ENCODE measurements at regions not wholly inside any gene's neighbourhood (a gene's known extent, or its start where the extent isn't known, plus 50 kb on each side); places are given as distances from the start of the nearest gene placed in this dataset.

DNA sequence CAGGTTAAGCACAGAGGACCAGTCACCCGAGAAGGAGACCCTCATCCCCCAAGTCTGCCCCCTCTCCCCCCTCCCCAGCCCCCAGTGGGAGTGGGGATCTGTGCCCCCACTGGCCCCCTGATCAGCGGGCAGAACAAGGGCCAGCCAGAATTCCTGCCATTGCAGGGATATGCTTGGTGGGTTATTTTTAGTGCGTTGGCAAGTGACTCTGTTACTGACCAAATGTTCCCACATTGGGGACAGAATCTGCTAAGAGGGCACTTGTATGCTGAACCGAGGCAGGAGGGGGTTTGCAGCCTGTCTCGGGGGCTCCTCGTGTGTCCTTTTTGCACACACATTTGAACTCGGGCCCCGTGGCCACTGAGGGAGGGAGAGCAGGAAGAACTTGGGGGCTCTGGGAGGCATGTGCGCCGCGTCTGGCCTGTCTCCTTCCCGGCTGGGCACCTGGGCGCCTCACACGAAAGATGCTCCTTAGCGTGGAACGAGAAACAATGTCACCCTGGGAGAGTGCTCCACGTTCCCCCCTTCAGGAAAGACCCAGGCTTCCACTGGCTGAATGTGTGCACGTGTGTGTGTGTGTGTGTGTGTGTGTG lies 66.4 kb upstream of the CASZ1 start:
- TF ChIP-seq GATA3 (IDR thresholded peaks at IDR 0.05; ENCODE audit: low read depth, low read length) (no peak), GATA2 (IDR thresholded peaks at IDR 0.05; ENCODE audit: low read depth, low read length) (no peak)

DNA sequence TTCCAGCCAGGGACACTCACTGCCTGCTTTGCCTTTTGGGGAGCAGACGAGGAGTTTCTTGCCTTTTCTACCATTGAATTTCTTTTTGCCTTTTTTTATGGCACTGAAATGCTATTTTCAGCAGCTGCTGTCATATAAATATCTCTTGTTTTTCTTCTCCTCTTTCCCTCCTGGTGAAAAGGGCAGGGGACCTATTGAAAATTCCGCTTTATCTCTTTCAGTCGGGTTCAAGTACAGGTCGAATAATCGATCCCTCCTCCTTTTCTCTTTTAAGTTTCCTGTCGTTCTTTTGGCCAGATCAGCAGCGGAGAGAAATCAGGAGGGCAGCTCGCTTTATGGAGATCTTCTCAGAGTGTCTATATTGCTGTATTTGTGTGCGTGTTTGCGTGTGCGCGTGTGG lies 67.4 kb upstream of the CASZ1 start:
- TF ChIP-seq GATA2 (IDR thresholded peaks at IDR 0.05; ENCODE audit: low read depth, low read length) (no peak), GATA3 (IDR thresholded peaks at IDR 0.05; ENCODE audit: low read depth, low read length) (no peak)

DNA sequence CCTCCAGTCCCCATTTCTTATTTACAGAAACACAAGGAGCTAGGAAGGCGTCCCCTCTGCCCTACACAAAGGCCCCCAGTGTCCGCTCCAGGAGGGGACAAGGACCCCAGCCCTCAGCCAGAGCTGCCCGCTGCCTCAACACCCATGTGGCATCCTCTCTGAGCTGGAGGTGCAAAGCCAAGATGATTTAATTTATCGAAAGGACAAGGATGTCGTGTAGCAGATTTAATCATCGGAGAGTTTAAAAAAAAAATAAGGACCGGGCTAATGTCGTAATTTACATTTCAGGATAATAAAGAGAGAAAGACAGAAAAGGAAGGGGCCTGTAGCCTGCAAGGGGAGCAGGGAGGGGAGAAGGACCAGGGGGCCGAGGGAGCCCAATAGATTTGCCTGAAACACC lies 68.3 kb upstream of the CASZ1 start:
- TF ChIP-seq GATA2 (IDR thresholded peaks at IDR 0.05; ENCODE audit: low read depth, low read length) = no peak
- TF ChIP-seq GATA3 (IDR thresholded peaks at IDR 0.05; ENCODE audit: low read depth, low read length) = no peak

DNA sequence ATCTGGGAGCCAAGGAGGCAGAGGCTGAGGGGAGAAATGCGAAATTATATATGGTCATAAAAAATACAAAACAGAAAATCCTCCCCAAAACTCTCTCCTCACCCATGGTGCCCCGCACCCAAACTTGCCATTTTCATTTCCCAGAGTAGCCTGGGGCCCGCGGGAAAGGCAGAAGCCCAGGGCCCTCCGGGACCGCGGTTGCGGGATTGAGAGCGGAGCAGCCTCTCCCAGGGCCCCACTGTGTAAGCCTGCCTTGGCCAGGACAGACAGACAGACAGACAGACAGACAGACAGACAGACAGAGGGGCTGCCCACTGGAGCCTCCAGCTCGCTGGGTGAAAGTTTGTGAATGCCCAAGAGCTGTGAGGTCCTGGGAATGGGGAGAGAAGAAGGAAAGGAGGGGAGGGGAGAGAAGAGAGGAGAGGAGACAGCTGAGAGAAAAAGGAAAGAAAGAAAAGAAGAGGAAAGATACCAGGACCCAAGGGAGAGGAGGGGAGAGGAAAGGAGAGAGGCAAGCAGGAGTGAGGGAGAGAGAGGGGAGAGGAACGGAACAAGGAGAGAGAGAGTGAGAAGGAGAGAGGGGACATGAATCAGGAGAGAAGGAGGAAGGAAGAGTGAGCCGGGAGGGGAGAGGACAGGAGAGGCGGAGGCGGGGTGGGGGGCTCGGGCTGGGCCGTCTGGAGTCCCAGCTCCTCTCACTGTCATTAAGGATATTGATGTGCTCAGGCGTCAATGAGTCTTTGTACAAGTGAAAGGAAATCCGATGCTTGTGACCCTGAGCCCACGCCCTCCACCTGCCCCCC lies 69.3 kb upstream of the CASZ1 start:
- TF ChIP-seq GATA2 (IDR thresholded peaks at IDR 0.05; ENCODE audit: low read depth, low read length) (no peak), GATA3 (IDR thresholded peaks at IDR 0.05; ENCODE audit: low read depth, low read length) (no peak)

DNA sequence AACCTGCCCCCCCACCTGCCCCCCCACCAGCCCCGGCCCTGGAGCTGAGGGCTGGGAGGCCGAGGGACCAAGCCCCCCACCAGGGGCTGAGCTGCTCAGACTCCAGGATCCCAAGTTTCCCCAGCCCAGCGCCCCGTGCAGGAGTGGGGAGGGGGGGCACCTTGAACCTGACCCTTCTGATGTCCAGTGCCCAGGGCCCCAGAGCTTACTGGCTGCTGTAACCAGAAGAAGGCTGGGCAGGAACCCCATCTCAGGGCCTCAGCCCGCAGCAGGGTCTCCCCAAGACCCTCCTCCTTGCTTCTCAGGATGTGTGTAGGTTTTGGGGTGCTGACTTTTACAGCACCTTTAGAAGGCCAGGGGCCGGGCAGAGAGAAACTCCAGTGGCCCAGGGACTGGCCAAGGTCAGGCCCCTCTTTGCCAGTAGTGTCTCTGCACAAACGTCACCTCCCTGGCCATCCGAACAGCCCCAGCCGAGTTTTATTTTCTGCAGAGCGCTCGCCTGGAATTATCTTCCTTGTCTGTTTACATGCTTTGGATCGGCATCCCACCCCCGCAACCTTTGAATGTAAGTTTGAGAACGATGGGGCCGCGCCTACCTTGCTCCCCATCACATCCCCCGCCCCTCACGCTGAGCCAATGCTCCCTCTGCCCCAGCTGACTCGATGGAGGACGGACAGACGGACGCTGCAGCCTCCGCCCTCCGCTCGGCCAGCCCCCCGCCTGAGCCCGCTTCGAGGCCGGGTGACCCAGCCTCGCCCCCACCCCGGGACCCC lies 70.1 kb upstream of the CASZ1 start:
- TF ChIP-seq GATA3 (IDR thresholded peaks at IDR 0.05; ENCODE audit: low read depth, low read length) = no peak
- TF ChIP-seq GATA2 (IDR thresholded peaks at IDR 0.05; ENCODE audit: low read depth, low read length) = no peak

DNA sequence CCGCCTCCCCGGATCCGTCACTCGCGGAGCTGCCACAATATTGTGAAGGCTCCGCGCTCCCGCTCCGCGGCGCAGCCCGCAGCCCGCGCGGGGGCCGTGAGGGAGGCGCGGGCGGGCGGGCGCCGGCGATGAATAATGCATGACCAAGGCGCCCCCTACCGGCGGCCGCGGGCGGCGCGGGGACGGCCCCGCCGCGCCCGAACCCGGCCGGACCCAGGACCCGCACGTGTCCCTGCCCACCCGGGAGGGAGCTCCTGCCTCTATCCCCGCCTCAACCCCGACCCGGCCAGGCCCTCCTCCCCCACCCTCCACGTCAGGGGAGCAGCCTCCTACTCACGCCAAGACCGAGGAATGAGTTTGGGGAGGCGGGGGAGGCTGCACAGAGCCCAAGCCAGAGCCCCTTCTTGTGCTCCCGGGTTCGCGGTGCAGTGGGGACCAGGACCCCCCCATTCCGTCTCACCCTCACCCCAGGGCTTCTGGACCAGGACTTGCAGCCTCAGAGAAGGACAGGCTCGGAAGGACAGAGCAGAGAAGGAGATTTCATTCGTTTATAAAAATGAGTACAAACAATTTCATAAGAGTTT lies 70.8 kb upstream of the CASZ1 start:
- TF ChIP-seq GATA3 (IDR thresholded peaks at IDR 0.05; ENCODE audit: low read depth, low read length) (no peak), GATA2 (IDR thresholded peaks at IDR 0.05; ENCODE audit: low read depth, low read length) (no peak)

DNA sequence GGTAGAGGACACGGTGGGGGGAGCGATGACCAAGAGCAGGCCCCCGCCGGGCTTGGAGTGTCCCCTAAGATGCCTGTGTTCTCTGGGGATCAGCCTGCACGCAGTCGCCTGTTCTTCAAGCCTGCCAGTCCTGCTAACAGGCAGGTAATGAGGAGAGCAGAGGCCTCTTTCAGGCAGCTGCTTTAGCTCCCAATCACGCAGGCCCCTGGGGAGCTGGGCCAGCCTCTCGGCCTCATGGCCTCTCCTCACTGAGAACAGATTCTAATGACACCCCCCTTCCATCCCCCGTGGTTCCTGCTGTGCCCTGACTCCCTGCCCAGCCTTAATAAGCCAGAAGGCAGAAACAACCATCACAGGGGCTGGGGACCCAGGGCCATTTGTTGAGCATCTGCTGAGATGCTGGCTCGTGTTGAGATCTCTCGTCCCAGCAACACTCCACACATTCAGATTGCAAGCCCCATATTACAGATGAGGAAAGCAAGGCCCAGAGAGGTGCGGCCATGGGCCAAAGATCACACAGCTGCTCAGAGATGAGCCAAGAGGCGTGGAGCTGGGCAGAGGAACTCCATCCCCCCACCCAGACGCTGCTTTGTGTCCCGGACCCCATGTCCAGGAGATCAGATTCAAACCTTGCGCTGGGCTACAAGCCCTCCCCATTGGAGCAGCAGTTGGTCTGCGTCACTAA lies 71.6 kb upstream of the CASZ1 start:
- TF ChIP-seq GATA2 (IDR thresholded peaks at IDR 0.05; ENCODE audit: low read depth, low read length) = no peak
- no peak for TF ChIP-seq GATA3 (IDR thresholded peaks at IDR 0.05; ENCODE audit: low read depth, low read length)

DNA sequence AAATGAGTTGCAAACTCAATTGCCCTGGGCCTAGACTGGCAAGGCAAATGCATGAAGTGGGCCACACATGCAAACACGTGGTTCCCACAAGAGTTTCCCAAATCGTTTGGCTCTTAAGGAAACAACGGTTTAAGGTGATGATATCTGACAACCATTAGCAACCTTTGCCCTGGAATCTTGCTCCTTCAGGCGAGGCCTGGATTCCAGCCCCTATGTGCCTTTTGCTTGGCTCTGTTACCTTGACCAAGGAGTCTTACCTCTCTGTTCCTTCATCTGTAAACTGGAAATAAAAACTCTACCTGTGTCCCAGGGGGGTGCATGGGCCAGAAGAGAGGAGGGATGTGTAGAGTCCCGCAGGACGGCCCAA lies 72.1 kb upstream of the CASZ1 start:
- TF ChIP-seq GATA3 (IDR thresholded peaks at IDR 0.05; ENCODE audit: low read depth, low read length) = no peak
- no peak for TF ChIP-seq GATA2 (IDR thresholded peaks at IDR 0.05; ENCODE audit: low read depth, low read length)

DNA sequence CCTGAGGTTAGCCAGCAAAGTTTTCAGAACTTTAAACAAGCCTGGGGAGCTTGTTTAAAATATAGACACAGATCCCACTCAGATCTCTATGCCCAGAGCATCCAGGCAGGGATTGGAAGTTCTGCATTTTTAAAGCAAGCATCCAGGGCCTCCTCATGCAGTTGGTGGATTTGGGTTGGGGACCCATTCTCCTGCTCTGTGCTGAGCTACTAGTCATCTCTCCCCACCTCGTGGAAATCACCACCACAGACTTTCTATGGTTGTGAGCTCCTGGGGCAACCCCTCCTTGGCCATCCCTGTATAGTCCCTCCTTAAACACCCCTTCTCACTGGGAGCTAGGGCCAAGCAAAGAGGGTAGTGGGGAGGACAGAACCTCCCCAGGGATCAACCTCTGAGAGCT lies 73.5 kb upstream of the CASZ1 start:
- no peak for TF ChIP-seq GATA2 (IDR thresholded peaks at IDR 0.05; ENCODE audit: low read depth, low read length)
- TF ChIP-seq GATA3 (IDR thresholded peaks at IDR 0.05; ENCODE audit: low read depth, low read length) = no peak

DNA sequence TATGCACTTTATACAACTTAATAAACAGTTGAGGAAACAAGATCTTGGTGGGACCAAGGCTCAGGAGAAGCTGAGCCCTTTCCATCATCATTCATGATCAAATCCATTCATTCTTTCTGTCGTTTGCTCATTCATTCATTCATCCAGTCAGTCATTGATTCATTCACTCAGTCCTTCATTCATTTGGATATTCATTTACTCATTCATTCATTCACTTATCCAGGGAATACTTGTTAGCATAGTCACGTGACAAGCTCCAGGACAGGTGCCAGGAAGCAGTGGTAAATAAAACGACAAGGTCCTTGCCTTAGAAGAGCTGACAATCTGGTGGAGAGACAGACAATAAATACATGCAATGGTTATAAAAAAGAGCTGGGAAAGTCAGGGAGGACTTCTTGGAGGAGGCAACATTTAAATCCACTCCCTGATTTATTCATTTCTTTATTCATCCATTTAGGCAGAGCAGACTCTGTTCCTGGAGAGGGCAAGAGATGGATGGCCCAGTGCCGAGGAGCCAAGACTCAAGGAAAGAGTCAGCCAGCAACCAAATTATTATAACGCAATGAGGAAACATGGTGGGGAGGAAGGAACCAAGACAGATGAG lies 74.1 kb upstream of the CASZ1 start:
- TF ChIP-seq GATA3 (IDR thresholded peaks at IDR 0.05; ENCODE audit: low read depth, low read length) = no peak
- TF ChIP-seq GATA2 (IDR thresholded peaks at IDR 0.05; ENCODE audit: low read depth, low read length) = no peak

DNA sequence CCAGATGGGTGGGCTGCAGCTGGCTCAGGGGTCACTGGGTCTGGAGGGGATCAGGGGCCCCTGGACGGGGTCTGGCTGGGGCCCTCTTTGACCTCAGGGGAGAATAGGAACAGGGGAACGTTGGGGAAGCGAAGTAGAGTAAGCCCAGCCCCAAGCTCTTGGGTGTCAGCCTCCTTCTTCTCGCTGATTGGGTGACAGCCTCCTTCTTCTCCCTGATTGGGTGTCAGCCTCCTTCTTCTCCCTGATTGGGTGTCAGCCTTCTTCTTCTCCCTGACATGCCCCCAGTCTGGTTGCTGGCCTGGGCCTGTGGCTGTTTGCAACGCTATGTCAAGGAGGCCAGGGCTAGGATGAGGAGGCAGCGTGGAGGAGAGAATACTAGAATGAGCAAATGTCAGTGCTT lies 76.7 kb upstream of the CASZ1 start:
- TF ChIP-seq GATA3 (IDR thresholded peaks at IDR 0.05; ENCODE audit: low read depth, low read length) (no peak), GATA2 (IDR thresholded peaks at IDR 0.05; ENCODE audit: low read depth, low read length) (no peak)

DNA sequence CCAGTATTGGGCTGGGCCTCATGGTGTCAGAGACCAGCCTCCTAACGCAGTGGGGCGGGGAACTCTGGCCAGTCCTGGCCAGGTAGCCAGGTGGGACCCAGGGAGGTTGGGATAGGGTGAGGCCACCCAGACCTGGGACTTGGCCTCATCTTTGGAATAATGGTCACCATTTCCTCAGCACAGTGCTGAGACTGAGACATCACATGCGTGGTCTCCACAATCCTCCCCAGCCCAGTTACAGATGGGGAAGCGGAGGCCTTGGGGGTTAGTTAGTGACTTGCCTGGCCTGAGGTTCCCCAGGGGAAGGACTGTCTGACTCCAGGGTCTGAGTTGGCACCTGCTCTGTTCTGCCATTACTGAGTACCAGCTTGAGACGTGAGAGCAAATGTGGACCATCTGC lies 77.9 kb upstream of the CASZ1 start:
- TF ChIP-seq GATA2 (IDR thresholded peaks at IDR 0.05; ENCODE audit: low read depth, low read length) = no peak

DNA sequence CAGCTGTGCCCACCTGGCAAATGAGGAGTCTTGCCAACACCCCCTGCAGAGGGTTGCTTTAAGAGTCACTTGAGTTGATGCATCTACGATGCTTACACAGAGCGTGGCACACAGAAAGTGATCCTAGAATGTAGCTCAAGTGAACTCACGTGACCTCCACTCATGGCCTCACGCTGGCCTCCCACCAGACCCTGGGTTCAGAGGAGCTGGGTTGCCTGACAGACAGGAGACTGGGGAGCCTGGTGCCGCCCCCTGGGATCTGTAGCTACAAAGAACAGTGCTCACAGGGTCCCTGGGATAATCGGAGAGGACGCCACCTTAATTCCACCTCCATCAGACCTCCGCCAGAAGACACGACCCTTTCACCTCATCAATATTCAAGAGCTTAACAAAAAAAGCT lies 81.4 kb upstream of the CASZ1 start:
- TF ChIP-seq GATA2 (IDR thresholded peaks at IDR 0.05; ENCODE audit: low read depth, low read length) (no peak), GATA3 (IDR thresholded peaks at IDR 0.05; ENCODE audit: low read depth, low read length) (no peak)

DNA sequence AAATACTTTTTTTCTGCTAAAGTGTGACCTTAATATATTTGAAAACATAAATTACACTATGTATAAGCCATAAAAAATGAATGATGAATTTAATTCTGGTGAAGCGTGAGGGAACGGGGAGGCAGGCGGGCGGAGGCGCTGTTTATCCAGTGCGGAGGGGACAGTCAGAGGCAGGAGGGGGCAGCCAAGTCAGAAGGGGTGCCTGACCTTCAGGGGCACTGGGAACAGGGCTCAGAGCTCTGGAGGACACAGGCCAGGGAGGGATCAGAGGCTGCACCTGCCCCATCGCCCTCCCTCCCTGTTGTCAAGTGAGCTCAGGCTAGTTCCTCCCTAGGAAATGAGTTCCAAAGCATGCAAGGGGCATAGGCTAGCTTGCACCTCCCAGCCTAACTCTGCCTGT lies 82.0 kb upstream of the CASZ1 start:
- no peak for TF ChIP-seq GATA2 (IDR thresholded peaks at IDR 0.05; ENCODE audit: low read depth, low read length)
- no peak for TF ChIP-seq GATA3 (IDR thresholded peaks at IDR 0.05; ENCODE audit: low read depth, low read length)

All from SH-SY5Y (cell line).